HL-60/S4 treated with retinoic acid at 250 ng/mL for 4 days and 3 days (cell line): ENCODE measurements at regions not wholly inside any gene's neighbourhood (a gene's known extent, or its start where the extent isn't known, plus 50 kb on each side); places are given as distances from the start of the nearest gene placed in this dataset.

Source experiments
- in situ Hi-C: fragments of 300-500 bp; cut with MboI; formaldehyde crosslinking; loops from 2 replicates; pipeline ENCODE4 v1.7.0; 2022; ENCODE audit warnings: low sequenced_read_pairs

DNA sequence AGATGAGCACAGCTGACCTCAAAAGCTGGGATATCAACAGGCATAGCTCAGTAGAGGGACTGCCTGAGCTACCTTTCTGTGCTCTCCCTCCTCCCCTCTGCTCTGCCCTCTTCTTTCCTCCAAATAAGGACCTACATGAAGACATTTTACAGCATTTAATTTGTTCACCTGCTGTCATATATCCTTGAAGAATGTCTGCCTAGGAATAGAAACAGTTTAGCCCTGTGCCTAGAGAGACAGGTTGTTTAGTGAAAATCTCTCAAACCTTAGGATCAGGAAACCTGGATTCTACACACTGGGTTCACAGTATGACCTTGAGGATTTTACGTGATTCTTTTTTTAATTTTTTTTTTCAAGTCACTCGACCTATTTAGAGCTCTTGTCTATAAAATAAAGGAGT lies 213.0 kb upstream of the SETBP1 start:
- in situ Hi-C loops = no loop called here

DNA sequence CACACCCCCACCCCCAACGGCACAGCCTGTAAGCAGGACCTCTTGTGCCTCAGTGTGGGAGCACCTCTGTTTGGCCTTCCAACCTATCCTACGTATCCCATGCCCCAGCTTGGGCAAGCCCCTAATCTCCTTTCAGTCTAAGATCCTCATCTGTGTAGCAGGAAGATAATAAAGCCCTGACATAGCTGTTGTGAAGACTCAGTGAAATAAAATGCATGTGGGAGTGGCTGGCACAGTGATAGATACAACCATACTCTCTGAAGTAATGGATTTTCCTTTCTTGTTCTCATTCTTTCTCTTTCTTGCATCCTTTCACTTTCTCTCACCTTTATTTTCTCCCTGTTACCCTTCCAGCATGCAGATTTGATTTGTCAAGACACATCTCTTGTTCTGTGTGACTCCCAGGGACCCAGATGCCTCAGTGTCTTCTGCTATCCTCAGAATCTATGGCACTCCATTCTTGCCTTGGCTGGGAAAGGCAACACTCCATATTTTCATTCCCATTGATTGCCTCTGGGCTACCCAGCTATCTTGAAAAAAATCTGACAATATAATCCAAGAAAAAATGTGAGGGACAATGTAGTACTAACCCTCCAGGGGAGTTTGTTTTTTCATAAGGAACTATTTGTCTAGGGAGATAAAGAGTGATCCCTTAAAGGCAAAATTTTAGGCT lies 207.2 kb upstream of the SETBP1 start:
- in situ Hi-C loops = no loop called here

GRCh38 chr18:44474067-44474411 lies 206.6 kb upstream of the SETBP1 start:
- in situ Hi-C loops = no loop called here

- in situ Hi-C loops = no loop called here
Measured at GRCh38 chr18:44474591-44474990, 206.1 kb upstream of the SETBP1 start.

DNA sequence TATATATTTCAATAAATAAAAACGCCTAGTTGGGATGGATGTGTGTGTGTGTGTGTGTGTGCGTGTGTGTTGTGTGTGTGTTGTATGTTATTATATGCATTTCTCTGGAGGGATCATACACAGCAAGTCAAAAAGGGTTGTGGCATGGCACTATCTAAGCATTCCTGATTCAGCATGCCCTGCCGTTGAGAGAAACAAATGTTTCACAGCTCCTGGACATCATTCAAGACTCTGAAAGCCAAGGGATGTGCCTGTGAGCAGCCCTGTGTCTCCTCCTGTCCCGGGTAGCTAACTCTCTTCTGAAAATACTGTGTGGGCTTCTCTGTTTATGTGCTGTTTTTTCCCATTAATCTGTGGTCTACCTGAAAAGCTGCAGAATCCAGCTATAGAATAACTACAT lies 197.9 kb upstream of the SETBP1 start:
- in situ Hi-C loops = no loop called here

DNA sequence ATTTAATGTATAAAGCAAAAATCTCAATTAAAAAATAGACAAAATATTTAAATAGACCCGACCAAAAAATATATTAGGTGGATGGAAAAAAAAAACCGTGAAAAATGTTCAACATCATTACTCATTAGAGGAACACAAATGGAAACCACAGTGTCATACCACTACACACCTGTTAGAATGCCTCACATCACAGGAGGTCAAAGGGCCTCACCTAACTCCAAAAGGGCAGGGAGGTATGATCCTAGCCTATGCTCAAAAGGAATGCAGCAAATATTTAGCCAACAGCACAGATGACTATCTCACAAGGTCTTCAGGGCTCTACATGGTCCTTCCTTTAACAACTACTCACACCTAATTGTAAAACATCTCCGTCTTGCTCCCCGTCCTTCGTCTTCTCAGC lies 185.5 kb upstream of the SETBP1 start:
- in situ Hi-C loops = no loop called here

GRCh38 chr18:44497311-44497710 lies 183.4 kb upstream of the SETBP1 start:
- in situ Hi-C loops = no loop called here

DNA sequence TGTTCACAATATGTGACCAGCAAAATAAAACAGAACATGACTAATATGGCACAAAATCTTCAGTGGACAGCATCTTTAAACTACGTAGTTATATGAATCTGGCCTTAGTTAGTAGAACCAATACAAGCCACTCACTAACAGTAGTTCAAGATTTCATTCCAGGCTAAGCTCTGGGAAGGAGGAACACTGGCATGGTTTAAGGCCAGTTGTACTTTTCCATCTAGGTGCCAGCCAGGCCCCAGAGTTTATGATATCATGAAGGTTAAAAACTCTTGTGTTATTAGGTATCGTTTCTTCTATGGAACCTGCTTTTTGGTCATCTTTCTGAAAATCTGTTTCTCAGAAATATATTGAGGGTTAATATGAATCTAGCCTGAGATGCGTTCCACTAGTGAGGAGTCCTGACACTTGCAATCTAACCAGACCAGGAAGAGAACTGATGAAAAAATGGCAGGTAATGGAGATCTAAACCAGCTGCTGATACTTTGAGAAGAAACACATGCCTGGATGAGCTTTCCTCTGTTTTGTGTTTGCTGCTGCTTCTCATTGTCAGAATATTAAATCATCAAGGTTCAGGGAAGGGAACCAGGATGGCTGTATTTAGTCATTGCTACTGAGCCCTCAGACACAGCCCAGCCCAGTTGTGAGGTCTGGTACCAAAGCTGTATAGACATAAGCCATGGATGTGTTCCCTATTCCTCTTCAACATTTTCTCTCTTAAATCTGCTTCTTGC lies 182.8 kb upstream of the SETBP1 start:
- in situ Hi-C loops = no loop called here

GRCh38 chr18:44500808-44501610 lies 179.7 kb upstream of the SETBP1 start:
- in situ Hi-C loops = no loop called here

DNA sequence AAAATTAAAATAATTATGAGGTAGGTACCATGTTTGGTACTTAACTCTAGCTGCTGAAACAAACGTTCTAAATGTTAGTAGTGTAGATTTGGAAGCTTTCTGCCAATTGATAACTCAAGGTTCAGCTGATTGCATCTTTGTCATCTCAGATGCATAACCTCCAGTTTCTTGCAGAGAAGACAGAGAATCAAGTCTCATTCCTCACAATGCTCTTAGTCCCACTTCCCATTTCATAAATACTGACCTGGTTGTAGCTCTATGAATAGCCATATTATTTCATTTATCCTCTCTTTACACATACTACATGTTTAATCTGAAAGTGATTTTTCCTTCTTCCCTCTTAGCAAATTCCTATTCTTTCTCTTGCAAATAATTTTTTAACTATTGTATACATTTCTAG lies 178.5 kb upstream of the SETBP1 start:
- in situ Hi-C loops = no loop called here

DNA sequence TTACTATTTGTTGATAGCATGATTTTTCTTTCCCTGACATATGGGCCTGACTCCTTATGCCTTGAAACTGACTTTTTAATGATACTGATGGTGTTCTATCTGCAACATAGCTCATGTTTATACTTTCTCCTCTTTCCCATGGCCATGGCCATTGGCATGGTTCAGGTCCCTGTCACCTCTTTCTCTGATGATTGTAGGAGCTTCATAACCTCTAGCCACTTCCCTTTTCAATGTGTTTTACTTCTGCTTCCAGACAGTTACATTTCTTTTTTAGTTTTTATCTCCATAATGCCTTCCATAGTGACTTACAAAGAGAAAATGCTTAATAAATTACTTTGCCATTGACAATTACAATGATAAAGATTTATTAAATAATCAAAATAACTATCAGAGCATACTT lies 177.9 kb upstream of the SETBP1 start:
- in situ Hi-C loops = no loop called here

DNA sequence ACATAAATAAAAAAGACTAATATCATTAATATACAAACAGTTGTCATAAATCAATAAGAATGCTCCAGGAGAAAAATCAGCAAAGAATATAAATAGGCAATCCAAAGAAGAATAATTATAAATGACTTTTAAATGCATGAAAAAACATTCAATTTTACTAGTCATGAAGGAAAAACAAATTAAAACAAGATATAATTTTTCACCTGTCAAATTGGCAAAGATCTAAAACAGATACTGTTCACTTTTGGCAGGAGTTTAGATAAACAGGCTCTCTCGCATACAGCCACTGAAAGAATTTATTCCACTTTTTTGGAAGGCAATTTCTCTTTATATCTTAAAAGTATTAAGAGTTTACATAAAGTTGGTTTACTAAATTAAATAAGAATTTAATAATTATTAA lies 176.8 kb upstream of the SETBP1 start:
- in situ Hi-C loops = no loop called here

DNA sequence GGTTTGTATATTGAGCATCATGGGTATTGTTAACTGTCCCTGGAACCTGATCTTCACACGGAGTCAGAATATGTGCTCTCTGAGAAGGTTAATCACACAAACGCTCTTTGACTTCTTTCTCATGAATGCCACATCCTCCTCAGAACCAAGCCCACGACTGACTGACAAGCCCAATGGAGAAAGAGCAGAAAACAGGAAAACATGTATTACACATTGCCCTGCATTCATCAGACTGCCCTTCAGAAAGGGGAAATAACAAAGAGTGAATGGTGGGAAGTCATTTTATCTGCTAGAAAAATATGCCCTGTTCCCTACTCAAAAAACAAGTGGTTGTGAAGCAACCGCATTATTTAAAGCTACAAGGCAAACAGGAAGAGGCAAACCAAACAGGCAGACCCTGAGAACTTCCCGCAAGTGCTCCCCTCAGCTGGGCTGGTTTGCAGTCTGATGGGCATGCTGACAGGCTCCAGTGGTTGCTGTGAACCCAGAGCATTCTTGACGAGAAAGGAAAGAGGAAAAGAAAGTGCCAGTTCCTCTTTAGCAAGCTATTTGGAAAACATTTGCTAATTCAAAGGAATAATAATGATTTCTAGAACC lies 172.9 kb upstream of the SETBP1 start:
- in situ Hi-C loops = no loop called here

DNA sequence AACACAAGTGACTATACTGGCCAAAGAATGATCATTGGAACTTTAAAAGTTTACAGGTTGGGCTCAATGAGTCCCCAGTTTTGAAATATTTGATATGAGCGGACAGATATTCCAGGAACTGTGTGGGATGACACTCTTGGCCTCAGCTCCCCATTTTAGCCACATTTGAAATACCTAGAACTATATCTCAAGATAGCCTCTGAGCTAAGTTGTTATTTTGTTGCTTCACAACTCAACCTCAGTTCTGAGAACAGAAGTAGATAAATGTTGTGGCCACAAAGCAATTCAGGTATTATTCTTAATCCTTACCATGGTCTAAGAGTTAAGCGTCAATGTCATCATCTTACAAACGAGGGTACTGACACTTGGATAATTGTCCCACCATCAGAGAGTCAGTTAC lies 172.2 kb upstream of the SETBP1 start:
- in situ Hi-C loops = no loop called here

- in situ Hi-C loops = no loop called here
Measured at GRCh38 chr18:44509048-44509447, 171.6 kb upstream of the SETBP1 start.

GRCh38 chr18:44510390-44510789 lies 170.3 kb upstream of the SETBP1 start:
- in situ Hi-C loops = no loop called here

- in situ Hi-C loops = no loop called here
Measured at GRCh38 chr18:44513233-44513632, 167.5 kb upstream of the SETBP1 start.

DNA sequence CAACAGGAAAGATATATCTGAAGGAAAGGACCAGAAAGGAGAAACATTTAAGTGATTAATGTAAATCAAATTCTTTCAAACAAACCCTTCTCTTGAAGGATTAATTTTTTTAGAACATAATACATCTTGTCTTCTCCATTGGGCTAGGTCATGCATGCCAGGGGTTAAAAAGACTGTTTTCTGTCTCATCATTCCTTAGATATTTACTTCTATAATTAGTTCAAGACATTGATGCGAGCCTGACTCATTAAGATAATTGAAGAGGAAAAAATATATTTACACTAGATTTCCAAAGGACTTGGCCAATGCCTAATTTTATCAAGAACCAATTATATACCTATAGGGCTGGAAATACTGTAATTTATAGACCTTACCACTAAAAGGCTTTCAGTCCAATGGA lies 166.6 kb upstream of the SETBP1 start:
- in situ Hi-C loops = no loop called here

DNA sequence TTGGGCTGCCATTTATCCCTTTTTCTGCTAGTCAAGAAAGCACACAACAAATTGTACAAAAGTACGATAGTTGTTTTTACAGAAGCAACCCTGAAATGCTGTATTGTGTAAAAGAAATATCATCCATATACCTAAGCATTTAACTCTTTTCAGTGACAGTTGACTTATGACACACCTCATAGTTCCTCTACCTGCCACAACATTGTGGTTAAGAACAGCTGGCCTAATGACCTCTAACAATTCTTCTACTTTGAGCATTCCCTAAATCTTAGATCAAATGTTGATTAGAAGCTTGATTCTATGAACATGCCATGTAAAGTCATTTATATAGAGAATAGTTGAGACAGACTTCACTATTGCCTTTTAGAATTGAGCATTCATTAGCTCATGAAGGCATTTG lies 165.9 kb upstream of the SETBP1 start:
- in situ Hi-C loops = no loop called here

GRCh38 chr18:44516450-44516849 lies 164.2 kb upstream of the SETBP1 start:
- in situ Hi-C loops = no loop called here

- in situ Hi-C loops = no loop called here
Measured at GRCh38 chr18:44517136-44517535, 163.6 kb upstream of the SETBP1 start.
